Stimulated activated CD8-positive, alpha-beta memory T cell treated with anti-CD3 and anti-CD28 coated beads, Interleukin-12 subunit alpha, Interleukin-12 subunit beta, amount 100 ng/mL, for 24 hours (primary cell): ENCODE measurements at regions not wholly inside any gene's neighbourhood (a gene's known extent, or its start where the extent isn't known, plus 50 kb on each side); places are given as distances from the start of the nearest gene placed in this dataset.
"Not testable (repeated sequence)": the region's sequence is repeated elsewhere in the genome, so short reads cannot be mapped to it uniquely, and the experiment has no call there.

Experiments
- DNase-seq: peaks from one replicate; pipeline ENCODE4 v3.0.0-alpha.2; 2020; ENCODE audit errors: extremely low read depth

DNA sequence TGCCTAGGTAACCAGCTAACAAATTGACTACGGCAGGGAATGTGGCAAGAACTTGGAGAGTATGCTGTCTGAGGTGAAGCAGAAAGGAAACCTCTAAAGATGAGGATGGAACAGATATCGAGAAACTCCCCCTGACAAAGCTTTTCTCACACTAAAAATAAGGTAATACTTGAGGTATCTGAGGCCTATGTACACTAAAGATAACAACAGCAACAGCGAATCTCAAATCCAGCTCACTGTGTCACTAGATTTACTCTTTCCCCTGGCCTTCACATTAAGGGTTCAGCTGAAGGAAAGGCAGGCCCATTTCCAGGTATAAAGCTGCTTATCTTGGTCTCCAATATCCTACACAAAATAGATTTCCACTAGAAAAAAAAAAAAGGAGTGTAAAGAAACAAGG lies 518.0 kb downstream of the KCNT2 start:
- DNase-seq = no peak

DNA sequence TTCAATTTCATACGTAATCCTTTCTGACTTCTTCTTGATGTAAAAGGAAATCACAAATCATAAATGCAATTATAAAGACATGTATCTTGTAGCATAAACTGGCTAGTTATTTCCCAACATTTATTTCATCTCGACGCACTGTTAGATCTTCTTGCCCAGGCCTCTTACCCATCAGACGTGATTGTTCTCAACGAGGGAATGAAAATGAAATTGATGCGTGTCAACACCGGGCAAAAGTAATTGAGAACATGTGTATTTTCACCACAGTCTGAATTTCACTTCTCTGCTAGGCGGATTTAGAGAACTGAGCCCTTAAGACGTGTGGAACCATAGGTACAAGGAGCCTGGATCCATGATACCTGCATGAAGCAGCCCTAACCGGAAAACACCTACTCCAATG lies 519.7 kb downstream of the KCNT2 start:
- DNase-seq = no peak

DNA sequence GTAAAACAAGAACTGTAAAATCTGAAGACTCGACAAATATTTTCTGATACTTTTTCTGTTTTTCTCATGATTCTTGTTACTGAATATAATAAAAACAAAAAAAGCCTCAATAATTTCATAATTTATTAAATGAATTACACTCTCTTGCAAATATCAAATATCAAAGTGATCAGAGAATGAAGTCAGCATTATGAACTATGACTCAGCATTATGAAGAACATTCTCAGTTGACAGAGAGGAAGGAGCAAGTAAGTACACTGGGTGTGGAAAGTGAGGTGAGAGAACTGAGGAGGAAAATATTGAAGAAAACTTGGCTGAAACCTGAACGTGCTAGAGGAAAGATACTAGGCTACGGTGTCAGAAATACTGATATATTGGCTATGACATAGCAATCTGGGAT lies 529.5 kb downstream of the KCNT2 start:
- DNase-seq = no peak

DNA sequence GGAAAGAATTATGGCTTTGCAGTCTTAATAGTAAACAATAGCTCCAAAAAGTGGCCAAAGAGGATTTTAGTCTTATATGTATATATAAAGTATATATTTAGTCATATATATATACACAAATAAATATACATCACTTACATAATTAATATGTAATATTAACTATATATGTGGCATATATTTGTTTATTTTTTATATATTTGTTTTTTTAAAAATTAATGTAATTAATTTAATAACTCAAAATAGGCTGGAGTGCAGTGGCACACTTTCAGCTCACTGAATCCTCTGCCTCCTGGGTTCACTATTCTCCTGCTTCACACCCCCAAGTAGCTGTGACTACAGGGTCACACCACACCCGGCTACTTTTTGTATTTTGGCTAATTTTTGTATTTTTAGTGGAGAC lies 532.6 kb downstream of the KCNT2 start:
- DNase-seq = no peak

- DNase-seq = no peak
Observed at GRCh38 chr1:196074182-196074581, 534.1 kb downstream of the KCNT2 start.

DNA sequence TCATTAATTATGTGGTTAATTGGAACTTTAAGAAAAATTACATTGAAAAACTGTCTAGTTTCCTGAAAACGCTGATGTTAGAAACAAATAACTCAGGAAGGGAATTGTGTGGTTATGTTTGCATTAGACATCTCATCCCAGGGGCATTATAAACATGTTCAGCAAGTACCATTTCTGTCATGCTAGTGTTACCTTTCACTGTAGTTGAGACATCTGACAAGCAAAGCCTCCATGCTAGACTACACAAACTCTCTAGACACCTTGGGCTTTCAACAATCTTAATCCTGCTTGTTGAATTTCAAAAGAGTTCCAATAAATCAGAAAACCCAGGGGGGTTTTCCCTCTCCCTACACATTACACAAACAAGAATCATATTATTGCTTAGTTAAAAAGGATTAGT lies 536.8 kb downstream of the KCNT2 start:
- DNase-seq = no peak

DNA sequence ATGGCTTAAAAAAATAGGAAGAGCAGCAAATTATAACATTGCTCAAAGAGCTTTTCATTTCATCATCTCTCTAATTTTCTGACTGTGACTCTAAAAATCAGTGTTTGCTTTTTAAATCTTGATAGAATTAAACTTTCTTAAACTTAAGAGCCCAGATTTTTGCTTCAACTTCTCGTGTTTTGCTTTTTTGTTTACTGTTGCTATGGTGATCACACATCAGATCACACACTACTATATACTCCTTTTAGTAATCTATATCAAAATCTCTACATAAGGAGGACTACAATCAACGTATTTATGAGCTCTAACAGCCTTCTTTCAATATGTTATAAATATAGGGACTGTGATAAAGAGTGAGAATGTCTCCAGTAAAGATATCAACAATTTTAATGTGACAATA lies 537.3 kb downstream of the KCNT2 start:
- no peak for DNase-seq

DNA sequence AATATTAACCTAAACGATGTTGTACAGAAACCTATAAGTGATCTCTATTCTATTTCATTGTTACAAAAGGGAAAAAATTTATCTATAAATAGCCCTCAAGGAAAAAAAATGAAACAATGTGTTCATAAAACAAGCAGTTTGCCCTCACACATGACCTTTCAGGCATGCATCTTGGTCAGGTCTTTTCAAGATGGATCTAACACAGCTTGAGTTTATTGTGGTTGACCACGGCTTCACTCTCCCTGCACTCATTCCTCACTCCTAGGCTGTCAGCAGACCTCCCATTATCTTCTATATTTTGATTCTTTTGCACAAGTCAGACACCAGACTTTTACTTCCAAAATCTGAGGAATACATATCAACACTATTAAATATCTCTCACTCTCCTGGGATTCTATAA lies 544.3 kb downstream of the KCNT2 start:
- DNase-seq = no peak

DNA sequence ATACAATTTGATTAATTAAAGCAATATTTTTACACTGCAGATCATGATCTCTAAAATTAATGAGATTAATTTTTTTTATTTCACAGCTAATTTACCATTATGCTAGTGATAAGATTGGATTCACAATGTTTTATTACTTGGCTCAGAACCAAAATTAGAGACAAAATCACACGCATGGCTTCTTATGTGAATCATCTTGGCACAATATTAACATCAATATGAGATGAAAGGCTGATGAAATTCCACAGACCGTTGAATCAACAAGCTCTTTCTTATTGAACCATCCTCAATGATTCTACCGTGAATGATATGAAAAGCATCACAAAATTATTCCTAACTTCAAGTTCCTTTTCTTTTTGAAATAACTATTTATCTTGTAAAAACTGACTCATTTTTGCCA lies 544.9 kb downstream of the KCNT2 start:
- DNase-seq = no peak

- DNase-seq = no peak
Observed at GRCh38 chr1:196060539-196060938, 547.7 kb downstream of the KCNT2 start.

GRCh38 chr1:196059210-196059609 lies 549.0 kb downstream of the KCNT2 start:
- DNase-seq = no peak

- no peak for DNase-seq
Observed at GRCh38 chr1:196056966-196057365, 551.3 kb downstream of the KCNT2 start.

- DNase-seq = no peak
Observed at GRCh38 chr1:196049407-196049806, 558.8 kb downstream of the KCNT2 start.

GRCh38 chr1:196043268-196043667 lies 565.0 kb downstream of the KCNT2 start:
- no peak for DNase-seq

- DNase-seq = no peak
Observed at GRCh38 chr1:196034080-196034706, 574.0 kb downstream of the KCNT2 start.

- not testable (repeated sequence) for DNase-seq
Observed at GRCh38 chr1:196031387-196031786, 576.9 kb downstream of the KCNT2 start.

- no peak for DNase-seq
Observed at GRCh38 chr1:196030455-196030854, 577.8 kb downstream of the KCNT2 start.

DNA sequence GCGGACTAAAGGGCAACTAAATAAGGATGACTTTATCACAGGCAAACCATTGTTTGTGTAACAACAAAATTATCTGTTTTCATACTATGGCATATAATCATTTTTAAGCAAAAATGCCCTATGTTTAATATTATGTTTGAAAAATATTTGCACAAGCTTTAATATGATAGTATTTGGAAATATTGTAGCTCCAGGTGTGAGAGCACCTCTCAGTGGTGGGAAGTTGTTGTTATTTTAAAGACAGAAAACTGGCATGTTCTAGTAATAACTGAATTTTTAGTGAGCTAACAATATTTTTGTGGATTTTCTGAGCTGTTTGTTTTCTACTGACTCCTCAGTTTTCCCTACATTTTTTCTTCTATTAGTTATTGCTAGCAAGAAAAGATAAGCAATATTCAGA lies 578.8 kb downstream of the KCNT2 start:
- DNase-seq = no peak

GRCh38 chr1:196027127-196027526 lies 581.1 kb downstream of the KCNT2 start:
- DNase-seq = no peak

DNA sequence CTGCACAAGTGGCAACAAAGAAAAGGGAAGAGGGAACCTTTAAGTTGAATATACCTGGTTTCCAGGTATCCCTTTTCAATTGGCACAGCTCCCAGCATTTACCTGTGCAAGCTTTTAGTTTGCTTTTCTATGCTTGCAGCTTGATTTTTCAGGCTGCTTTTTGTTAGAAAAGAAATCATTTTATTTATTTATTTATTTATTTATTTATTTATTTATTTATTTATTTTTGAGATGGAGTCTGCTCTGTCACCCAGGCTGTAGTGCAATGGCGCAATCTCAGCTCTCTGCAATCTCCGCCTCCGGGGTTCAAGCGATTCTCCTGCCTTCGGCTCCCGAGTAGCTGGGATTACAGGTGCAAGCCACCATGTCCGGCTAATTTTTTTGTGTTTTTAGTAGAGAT lies 587.1 kb downstream of the KCNT2 start:
- DNase-seq = not testable (repeated sequence)

GRCh38 chr1:196009362-196009761 lies 598.9 kb downstream of the KCNT2 start:
- DNase-seq = no peak

DNA sequence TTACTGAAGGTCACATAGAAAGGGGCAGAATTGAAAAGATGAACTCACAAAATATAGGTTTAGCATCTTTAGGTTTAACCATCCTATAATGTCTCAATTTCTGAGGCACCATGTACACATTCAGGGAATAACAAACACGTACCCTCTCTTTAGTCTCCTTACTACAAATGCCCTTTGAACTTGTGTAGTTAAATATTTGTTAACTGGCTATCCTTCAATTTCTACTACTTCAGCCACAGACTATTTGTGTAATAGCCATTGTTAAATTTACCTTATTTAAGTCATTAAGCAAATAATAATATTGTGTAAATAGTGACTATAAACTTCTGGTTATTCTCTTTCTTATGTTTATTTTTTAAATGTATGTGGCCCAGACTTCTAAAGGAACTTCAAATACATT lies 600.5 kb downstream of the KCNT2 start:
- DNase-seq = no peak

GRCh38 chr1:196005426-196005825 lies 602.8 kb downstream of the KCNT2 start:
- no peak for DNase-seq

GRCh38 chr1:196004388-196004787 lies 603.9 kb downstream of the KCNT2 start:
- not testable (repeated sequence) for DNase-seq
